ENCODE measurements at regions not wholly inside any gene's neighbourhood (a gene's known extent, or its start where the extent isn't known, plus 50 kb on each side); places are given as distances from the start of the nearest gene placed in this dataset.
A peak's percentile ranks its signal among the peaks of the same experiment; 100 is the strongest.

- H2AFZ ChIP-seq (ENCODE audit: low read length) = no peak overlapping the region
- no peak overlapping the region for H3K4me2 ChIP-seq (ENCODE audit: extremely low read depth, insufficient read depth, low read length)
- H3K27ac ChIP-seq (ENCODE audit: insufficient read depth, low read length) = no peak overlapping the region
- DNase-seq (ENCODE audit: low read depth in 2 of 2) = no peak
- H3K9me3 ChIP-seq (ENCODE audit: control insufficient read depth, insufficient read depth, low read depth, low read length) = no peaks in the 10 kb centered on the region
- no peak for TF ChIP-seq EZH2 (IDR thresholded peaks at IDR 0.05; ENCODE audit: low read length, missing control alignments)
- TF ChIP-seq, protein P1, sequence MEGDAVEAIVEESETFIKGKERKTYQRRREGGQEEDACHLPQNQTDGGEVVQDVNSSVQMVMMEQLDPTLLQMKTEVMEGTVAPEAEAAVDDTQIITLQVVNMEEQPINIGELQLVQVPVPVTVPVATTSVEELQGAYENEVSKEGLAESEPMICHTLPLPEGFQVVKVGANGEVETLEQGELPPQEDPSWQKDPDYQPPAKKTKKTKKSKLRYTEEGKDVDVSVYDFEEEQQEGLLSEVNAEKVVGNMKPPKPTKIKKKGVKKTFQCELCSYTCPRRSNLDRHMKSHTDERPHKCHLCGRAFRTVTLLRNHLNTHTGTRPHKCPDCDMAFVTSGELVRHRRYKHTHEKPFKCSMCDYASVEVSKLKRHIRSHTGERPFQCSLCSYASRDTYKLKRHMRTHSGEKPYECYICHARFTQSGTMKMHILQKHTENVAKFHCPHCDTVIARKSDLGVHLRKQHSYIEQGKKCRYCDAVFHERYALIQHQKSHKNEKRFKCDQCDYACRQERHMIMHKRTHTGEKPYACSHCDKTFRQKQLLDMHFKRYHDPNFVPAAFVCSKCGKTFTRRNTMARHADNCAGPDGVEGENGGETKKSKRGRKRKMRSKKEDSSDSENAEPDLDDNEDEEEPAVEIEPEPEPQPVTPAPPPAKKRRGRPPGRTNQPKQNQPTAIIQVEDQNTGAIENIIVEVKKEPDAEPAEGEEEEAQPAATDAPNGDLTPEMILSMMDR (conservative IDR thresholded peaks at IDR 0.05 in 1 of 2, IDR thresholded peaks at IDR 0.05 in 1 of 2; ENCODE audit: low read depth in 1 of 2, low read length in 2 of 2) = no peak
- peaks cover 2% of the 10 kb centered on the region for H3K4me1 ChIP-seq (ENCODE audit: control insufficient read depth, extremely low read depth, insufficient read depth, low read length)
- H3K79me2 ChIP-seq (ENCODE audit: control insufficient read depth, insufficient read depth, low read length) = no peaks in the 10 kb centered on the region
- H3K27me3 ChIP-seq (ENCODE audit: control insufficient read depth, insufficient read depth, low read length) = no peaks in the 10 kb centered on the region
- H3K9ac ChIP-seq (ENCODE audit: insufficient read depth, low read length) = no peak overlapping the region
- H3K4me3 ChIP-seq (replicated peaks in 1 of 4; ENCODE audit: control extremely low read depth in 1 of 4, insufficient read depth in 1 of 4, low read depth in 3 of 4, low read length in 4 of 4) = no peak overlapping the region
- H4K20me1 ChIP-seq (ENCODE audit: control insufficient read depth, extremely low read depth, insufficient read depth, low read length) = no peaks in the 10 kb centered on the region
- no peaks in the 10 kb centered on the region for H3K36me3 ChIP-seq (ENCODE audit: control insufficient read depth, insufficient read depth, low read length)
These were observed 76.0 kb upstream of the PPM1J start for GRCh38 chr1:112790920-112791722.

DNA sequence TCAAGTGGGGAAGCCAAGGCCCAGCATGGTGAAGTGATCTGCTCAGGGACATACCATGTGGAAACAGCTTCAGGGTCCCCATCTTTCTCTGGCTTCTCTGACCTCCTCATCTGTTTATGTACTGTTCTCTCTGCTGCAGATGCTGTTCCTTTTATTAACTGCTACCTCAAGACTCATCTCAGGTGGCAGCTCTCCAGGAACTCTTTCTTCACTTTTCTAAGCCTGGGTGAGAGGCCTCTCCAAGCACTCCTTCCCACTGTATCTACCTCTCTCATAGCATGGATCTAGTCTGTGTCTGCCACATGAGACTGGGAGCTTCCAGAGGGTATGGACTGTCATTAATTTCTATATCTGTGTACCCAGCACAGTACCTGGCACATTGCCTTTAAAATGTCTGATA is 73.4 kb upstream of the PPM1J start:
- Histone ChIP-seq H3K27ac (ENCODE audit: insufficient read depth, low read length) (no peak overlapping the region), H3K4me3 (replicated peaks in 1 of 4; ENCODE audit: control extremely low read depth in 1 of 4, insufficient read depth in 1 of 4, low read depth in 3 of 4, low read length in 4 of 4) (no peak overlapping the region), H3K27me3 (ENCODE audit: control insufficient read depth, insufficient read depth, low read length) (no peaks in the 10 kb centered on the region), H4K20me1 (ENCODE audit: control insufficient read depth, extremely low read depth, insufficient read depth, low read length) (no peaks in the 10 kb centered on the region), H3K79me2 (ENCODE audit: control insufficient read depth, insufficient read depth, low read length) (no peaks in the 10 kb centered on the region), H3K9me3 (ENCODE audit: control insufficient read depth, insufficient read depth, low read depth, low read length) (no peaks in the 10 kb centered on the region), H3K9ac (ENCODE audit: insufficient read depth, low read length) (no peak overlapping the region), H3K4me1 (ENCODE audit: control insufficient read depth, extremely low read depth, insufficient read depth, low read length) (peaks cover 2% of the 10 kb centered on the region), H2AFZ (ENCODE audit: low read length) (no peak overlapping the region), H3K36me3 (ENCODE audit: control insufficient read depth, insufficient read depth, low read length) (no peaks in the 10 kb centered on the region), H3K4me2 (ENCODE audit: extremely low read depth, insufficient read depth, low read length) (no peak overlapping the region)
- TF ChIP-seq, protein P1 (conservative IDR thresholded peaks at IDR 0.05 in 1 of 2, IDR thresholded peaks at IDR 0.05 in 1 of 2; ENCODE audit: low read depth in 1 of 2, low read length in 2 of 2) = no peak
- DNase-seq (ENCODE audit: low read depth in 2 of 2) = peak; percentile 25 to 30

- no peak overlapping the region for H2AFZ ChIP-seq (ENCODE audit: low read length)
- no peaks in the 10 kb centered on the region for H3K36me3 ChIP-seq (ENCODE audit: control insufficient read depth, insufficient read depth, low read length)
- no peaks in the 10 kb centered on the region for H3K27me3 ChIP-seq (ENCODE audit: control insufficient read depth, insufficient read depth, low read length)
- no peaks in the 10 kb centered on the region for H4K20me1 ChIP-seq (ENCODE audit: control insufficient read depth, extremely low read depth, insufficient read depth, low read length)
- no peak overlapping the region for H3K27ac ChIP-seq (ENCODE audit: insufficient read depth, low read length)
- no peak overlapping the region for H3K9ac ChIP-seq (ENCODE audit: insufficient read depth, low read length)
- peaks cover 2% of the 10 kb centered on the region for H3K4me1 ChIP-seq (ENCODE audit: control insufficient read depth, extremely low read depth, insufficient read depth, low read length)
- TF ChIP-seq EZH2 (IDR thresholded peaks at IDR 0.05; ENCODE audit: low read length, missing control alignments) = no peak
- TF ChIP-seq, protein P1 (conservative IDR thresholded peaks at IDR 0.05 in 1 of 2, IDR thresholded peaks at IDR 0.05 in 1 of 2; ENCODE audit: low read depth in 1 of 2, low read length in 2 of 2) = no peak
- no peaks in the 10 kb centered on the region for H3K79me2 ChIP-seq (ENCODE audit: control insufficient read depth, insufficient read depth, low read length)
- no peak overlapping the region for H3K4me2 ChIP-seq (ENCODE audit: extremely low read depth, insufficient read depth, low read length)
- H3K4me3 ChIP-seq (replicated peaks in 1 of 4; ENCODE audit: control extremely low read depth in 1 of 4, insufficient read depth in 1 of 4, low read depth in 3 of 4, low read length in 4 of 4) = no peak overlapping the region
- H3K9me3 ChIP-seq (ENCODE audit: control insufficient read depth, insufficient read depth, low read depth, low read length) = no peaks in the 10 kb centered on the region
- DNase-seq (ENCODE audit: low read depth in 2 of 2) = no peak
These were observed 72.9 kb upstream of the PPM1J start for GRCh38 chr1:112788054-112788453.
